ENCODE measurements at regions not wholly inside any gene's neighbourhood (a gene's known extent, or its start where the extent isn't known, plus 50 kb on each side); places are given as distances from the start of the nearest gene placed in this dataset.

- H3K4ac ChIP-seq (ENCODE audit: low read depth, low read length), result no peak overlapping the region
- no peak overlapping the region for H3K56ac ChIP-seq (ENCODE audit: extremely low read depth, insufficient read depth, low read length)
- no peak overlapping the region for H3K14ac ChIP-seq (replicated peaks; ENCODE audit: low read depth, low read length)
- H4K91ac ChIP-seq (ENCODE audit: insufficient read depth, low read depth, low read length), result no peak overlapping the region
- no peak overlapping the region for H2BK120ac ChIP-seq (ENCODE audit: low read depth, low read length)
- no peaks in the 10 kb centered on the region for H3K79me1 ChIP-seq (ENCODE audit: low read depth in 1 of 2, low read length in 2 of 2)
- no peak overlapping the region for H3K18ac ChIP-seq (ENCODE audit: low read depth, low read length)
- POLR2A ChIA-PET (ENCODE audit: unreplicated experiment), result no interaction called here
- H2BK15ac ChIP-seq (ENCODE audit: low read depth, low read length), result no peak overlapping the region
- no peak overlapping the region for H2AK5ac ChIP-seq (ENCODE audit: low read depth, low read length)
- in situ Hi-C loops (cut with MboI; ENCODE audit: low sequenced_read_pairs), result no loop called here
- no peak overlapping the region for H2AK9ac ChIP-seq (replicated peaks; ENCODE audit: low read depth, low read length, poor library complexity)
- no peak overlapping the region for H3K27ac ChIP-seq (ENCODE audit: insufficient read depth, low read length)
- H2AFZ ChIP-seq (replicated peaks; ENCODE audit: low read length, poor library complexity), result no peak overlapping the region
- H2BK20ac ChIP-seq (ENCODE audit: low read depth, low read length), result no peak overlapping the region
- no peaks in the 10 kb centered on the region; the same call in 1 of the 2 replicates for H3K9me3 ChIP-seq (ENCODE audit: control insufficient read depth, insufficient read depth, low read length)
- CTCF ChIA-PET, result no interaction called here
- H4K5ac ChIP-seq (ENCODE audit: low read depth, low read length), result no peak overlapping the region
- H3K9me1 ChIP-seq (ENCODE audit: insufficient read depth, low read length), result no peaks in the 10 kb centered on the region; the same call in 1 of the 2 replicates
- H3K4me3 ChIP-seq (ENCODE audit: insufficient read depth, low read depth, low read length), result no peak overlapping the region
- intact Hi-C loops (cut with micrococcal nuclease), result no loop called here
- no peak for TF ChIP-seq SMC3 (IDR thresholded peaks at IDR 0.05; ENCODE audit: low read depth, low read length)
- no peak for TF ChIP-seq CEBPB (IDR thresholded peaks at IDR 0.05; ENCODE audit: low read depth, low read length)
- no peak for TF ChIP-seq RFX5 (IDR thresholded peaks at IDR 0.05; ENCODE audit: low read depth, low read length)
- no peak for TF ChIP-seq FOS (IDR thresholded peaks at IDR 0.05; ENCODE audit: low read depth, low read length)
- TF ChIP-seq ELK1 (IDR thresholded peaks at IDR 0.05; ENCODE audit: borderline replicate concordance, low read depth, low read length), result no peak
- TF ChIP-seq RAD21 (IDR thresholded peaks at IDR 0.05; ENCODE audit: low read length), result no peak
- no peak overlapping the region for H3K9ac ChIP-seq (ENCODE audit: low read depth, low read length)
- H3K23ac ChIP-seq (ENCODE audit: low read depth, low read length), result no peak overlapping the region
- no peak for DNase-seq
- H4K20me1 ChIP-seq (ENCODE audit: insufficient read depth, low read length), result no peaks in the 10 kb centered on the region
- H3K4me2 ChIP-seq (ENCODE audit: low read depth, low read length), result no peak overlapping the region
- no TSS peak for BruUV-seq (replicated peaks)
- WGBS, 2 experiments (ENCODE audit: extremely low coverage in 2 of 2, insufficient read length in 1 of 2), result 30% methylated on average over 1 of the region's 1 CpG; no CpG with 5 or more reads in 1 of the 2 experiments
- dilution Hi-C loops (cut with HindIII; ENCODE audit: low sequenced_read_pairs, unreplicated experiment), result no loop called here
- H2BK5ac ChIP-seq (ENCODE audit: low read depth, low read length, poor library complexity, severe bottlenecking), result no peak overlapping the region
- ATAC-seq (ENCODE audit: low read depth), result no peak
- no peaks in the 10 kb centered on the region for H3K27me3 ChIP-seq (ENCODE audit: control insufficient read depth, insufficient read depth, low read length)
- no peaks in the 10 kb centered on the region for H3K36me3 ChIP-seq (ENCODE audit: control insufficient read depth, insufficient read depth, low read length)
- no peaks in the 10 kb centered on the region for H3K4me1 ChIP-seq (ENCODE audit: control insufficient read depth, insufficient read depth, low read length)
- no peak overlapping the region for H4K8ac ChIP-seq (ENCODE audit: low read depth in 2 of 2, low read length in 2 of 2)
These were observed 470.5 kb upstream of the SALL1 start for GRCh38 chr16:51621610-51622009.

Data from IMR-90 (cell line).